ENCODE measurements at regions not wholly inside any gene's neighbourhood (a gene's known extent, or its start where the extent isn't known, plus 50 kb on each side); places are given as distances from the start of the nearest gene placed in this dataset.
A peak's percentile ranks its signal among the peaks of the same experiment; 100 is the strongest.

- DNase-seq (ENCODE audit: low read depth) = no peak
Observed at GRCh38 chr7:117929237-117929636, 56.0 kb upstream of the CTTNBP2 start.

GRCh38 chr7:117931314-117931713 is 58.1 kb upstream of the CTTNBP2 start:
- DNase-seq (ENCODE audit: low read depth) = no peak

GRCh38 chr7:117937049-117937752 is 64.0 kb upstream of the CTTNBP2 start:
- DNase-seq (ENCODE audit: low read depth) = no peak

- DNase-seq (ENCODE audit: low read depth) = no peak
Observed at GRCh38 chr7:117937753-117938483, 64.7 kb upstream of the CTTNBP2 start.

GRCh38 chr7:117941138-117941810 is 68.0 kb upstream of the CTTNBP2 start:
- DNase-seq (ENCODE audit: low read depth) = no peak

- DNase-seq (ENCODE audit: low read depth) = no peak
Observed at GRCh38 chr7:117942780-117943179, 69.5 kb upstream of the CTTNBP2 start.

GRCh38 chr7:117944886-117945285 is 71.6 kb upstream of the CTTNBP2 start:
- DNase-seq (ENCODE audit: low read depth) = no peak

- DNase-seq (ENCODE audit: low read depth) = peak; percentile 78
Observed at GRCh38 chr7:117946151-117946633, 73.0 kb upstream of the CTTNBP2 start.

GRCh38 chr7:117949232-117949631 is 76.0 kb upstream of the CTTNBP2 start:
- DNase-seq (ENCODE audit: low read depth) = peak; percentile 69

GRCh38 chr7:117950601-117951260 is 77.5 kb upstream of the CTTNBP2 start:
- no peak for DNase-seq (ENCODE audit: low read depth)

- peak; percentile 48 for DNase-seq (ENCODE audit: low read depth)
Observed at GRCh38 chr7:117951285-117951684, 78.0 kb upstream of the CTTNBP2 start.

- DNase-seq (ENCODE audit: low read depth) = peak; percentile 40
Observed at GRCh38 chr7:117951691-117952280, 78.5 kb upstream of the CTTNBP2 start.

- no peak for DNase-seq (ENCODE audit: low read depth)
Observed at GRCh38 chr7:117955046-117955445, 81.8 kb upstream of the CTTNBP2 start.

- no peak for DNase-seq (ENCODE audit: low read depth)
Observed at GRCh38 chr7:117960351-117960750, 87.1 kb upstream of the CTTNBP2 start.

- no peak for DNase-seq (ENCODE audit: low read depth)
Observed at GRCh38 chr7:117961235-117961634, 88.0 kb upstream of the CTTNBP2 start.

GRCh38 chr7:117962366-117962994 is 89.2 kb upstream of the CTTNBP2 start:
- DNase-seq (ENCODE audit: low read depth) = no peak

GRCh38 chr7:117963264-117964197 is 90.3 kb upstream of the CTTNBP2 start:
- DNase-seq (ENCODE audit: low read depth) = no peak

GRCh38 chr7:117970801-117971200 is 97.6 kb upstream of the CTTNBP2 start:
- no peak for DNase-seq (ENCODE audit: low read depth)

GRCh38 chr7:117971556-117972244 is 98.5 kb upstream of the CTTNBP2 start:
- DNase-seq (ENCODE audit: low read depth) = no peak
